ENCODE measurements at regions not wholly inside any gene's neighbourhood (a gene's known extent, or its start where the extent isn't known, plus 50 kb on each side); places are given as distances from the start of the nearest gene placed in this dataset.

GRCh38 chr1:213678348-213678747, 309.4 kb upstream of the PROX1 start:
- no peaks in the 10 kb centered on the region for H3K36me3 ChIP-seq (ENCODE audit: insufficient read depth, low read length)
- H2AFZ ChIP-seq (ENCODE audit: low read depth, low read length): no peak overlapping the region
- no peaks in the 10 kb centered on the region for H3K27me3 ChIP-seq (ENCODE audit: insufficient read depth, low read depth, low read length)
- peaks cover 5% of the 10 kb centered on the region for H3K9me3 ChIP-seq (ENCODE audit: low read length)
- H3K9ac ChIP-seq (ENCODE audit: low read length): no peak overlapping the region
- H3K4me3 ChIP-seq (ENCODE audit: low read length): no peak overlapping the region
- no peaks in the 10 kb centered on the region for H4K20me1 ChIP-seq (ENCODE audit: insufficient read depth)
- TF ChIP-seq EP300 (conservative IDR thresholded peaks at IDR 0.05; ENCODE audit: poor library complexity, severe bottlenecking) (no peak), EZH2 (IDR thresholded peaks at IDR 0.05; ENCODE audit: borderline replicate concordance, insufficient read depth, low read length, poor library complexity, severe bottlenecking) (no peak), TAF1 (IDR thresholded peaks at IDR 0.05; ENCODE audit: low read depth) (no peak), RAD21 (conservative IDR thresholded peaks at IDR 0.05) (no peak), SMC3 (conservative IDR thresholded peaks at IDR 0.05; ENCODE audit: poor library complexity) (no peak), POLR2AphosphoS5 (IDR thresholded peaks at IDR 0.05) (no peak), MXI1 (conservative IDR thresholded peaks at IDR 0.05; ENCODE audit: poor library complexity, severe bottlenecking) (no peak)
- TF ChIP-seq, protein P1, sequence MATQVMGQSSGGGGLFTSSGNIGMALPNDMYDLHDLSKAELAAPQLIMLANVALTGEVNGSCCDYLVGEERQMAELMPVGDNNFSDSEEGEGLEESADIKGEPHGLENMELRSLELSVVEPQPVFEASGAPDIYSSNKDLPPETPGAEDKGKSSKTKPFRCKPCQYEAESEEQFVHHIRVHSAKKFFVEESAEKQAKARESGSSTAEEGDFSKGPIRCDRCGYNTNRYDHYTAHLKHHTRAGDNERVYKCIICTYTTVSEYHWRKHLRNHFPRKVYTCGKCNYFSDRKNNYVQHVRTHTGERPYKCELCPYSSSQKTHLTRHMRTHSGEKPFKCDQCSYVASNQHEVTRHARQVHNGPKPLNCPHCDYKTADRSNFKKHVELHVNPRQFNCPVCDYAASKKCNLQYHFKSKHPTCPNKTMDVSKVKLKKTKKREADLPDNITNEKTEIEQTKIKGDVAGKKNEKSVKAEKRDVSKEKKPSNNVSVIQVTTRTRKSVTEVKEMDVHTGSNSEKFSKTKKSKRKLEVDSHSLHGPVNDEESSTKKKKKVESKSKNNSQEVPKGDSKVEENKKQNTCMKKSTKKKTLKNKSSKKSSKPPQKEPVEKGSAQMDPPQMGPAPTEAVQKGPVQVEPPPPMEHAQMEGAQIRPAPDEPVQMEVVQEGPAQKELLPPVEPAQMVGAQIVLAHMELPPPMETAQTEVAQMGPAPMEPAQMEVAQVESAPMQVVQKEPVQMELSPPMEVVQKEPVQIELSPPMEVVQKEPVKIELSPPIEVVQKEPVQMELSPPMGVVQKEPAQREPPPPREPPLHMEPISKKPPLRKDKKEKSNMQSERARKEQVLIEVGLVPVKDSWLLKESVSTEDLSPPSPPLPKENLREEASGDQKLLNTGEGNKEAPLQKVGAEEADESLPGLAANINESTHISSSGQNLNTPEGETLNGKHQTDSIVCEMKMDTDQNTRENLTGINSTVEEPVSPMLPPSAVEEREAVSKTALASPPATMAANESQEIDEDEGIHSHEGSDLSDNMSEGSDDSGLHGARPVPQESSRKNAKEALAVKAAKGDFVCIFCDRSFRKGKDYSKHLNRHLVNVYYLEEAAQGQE (IDR thresholded peaks at IDR 0.05; ENCODE audit: borderline replicate concordance): no peak
- TF ChIP-seq, protein P2, sequence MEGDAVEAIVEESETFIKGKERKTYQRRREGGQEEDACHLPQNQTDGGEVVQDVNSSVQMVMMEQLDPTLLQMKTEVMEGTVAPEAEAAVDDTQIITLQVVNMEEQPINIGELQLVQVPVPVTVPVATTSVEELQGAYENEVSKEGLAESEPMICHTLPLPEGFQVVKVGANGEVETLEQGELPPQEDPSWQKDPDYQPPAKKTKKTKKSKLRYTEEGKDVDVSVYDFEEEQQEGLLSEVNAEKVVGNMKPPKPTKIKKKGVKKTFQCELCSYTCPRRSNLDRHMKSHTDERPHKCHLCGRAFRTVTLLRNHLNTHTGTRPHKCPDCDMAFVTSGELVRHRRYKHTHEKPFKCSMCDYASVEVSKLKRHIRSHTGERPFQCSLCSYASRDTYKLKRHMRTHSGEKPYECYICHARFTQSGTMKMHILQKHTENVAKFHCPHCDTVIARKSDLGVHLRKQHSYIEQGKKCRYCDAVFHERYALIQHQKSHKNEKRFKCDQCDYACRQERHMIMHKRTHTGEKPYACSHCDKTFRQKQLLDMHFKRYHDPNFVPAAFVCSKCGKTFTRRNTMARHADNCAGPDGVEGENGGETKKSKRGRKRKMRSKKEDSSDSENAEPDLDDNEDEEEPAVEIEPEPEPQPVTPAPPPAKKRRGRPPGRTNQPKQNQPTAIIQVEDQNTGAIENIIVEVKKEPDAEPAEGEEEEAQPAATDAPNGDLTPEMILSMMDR (IDR thresholded peaks at IDR 0.05; ENCODE audit: poor library complexity, severe bottlenecking): no peak
- H3K9me2 ChIP-seq (ENCODE audit: insufficient read depth, low read length): no peaks in the 10 kb centered on the region
- H3K79me2 ChIP-seq (replicated peaks; ENCODE audit: insufficient read depth, low read length): no peaks in the 10 kb centered on the region
- H3K4me2 ChIP-seq (ENCODE audit: low read length): no peak overlapping the region
- H3F3A ChIP-seq (ENCODE audit: insufficient read depth, low read length, poor library complexity, severe bottlenecking): no peaks in the 10 kb centered on the region
- H3K27ac ChIP-seq (ENCODE audit: low read length): no peak overlapping the region

DNA sequence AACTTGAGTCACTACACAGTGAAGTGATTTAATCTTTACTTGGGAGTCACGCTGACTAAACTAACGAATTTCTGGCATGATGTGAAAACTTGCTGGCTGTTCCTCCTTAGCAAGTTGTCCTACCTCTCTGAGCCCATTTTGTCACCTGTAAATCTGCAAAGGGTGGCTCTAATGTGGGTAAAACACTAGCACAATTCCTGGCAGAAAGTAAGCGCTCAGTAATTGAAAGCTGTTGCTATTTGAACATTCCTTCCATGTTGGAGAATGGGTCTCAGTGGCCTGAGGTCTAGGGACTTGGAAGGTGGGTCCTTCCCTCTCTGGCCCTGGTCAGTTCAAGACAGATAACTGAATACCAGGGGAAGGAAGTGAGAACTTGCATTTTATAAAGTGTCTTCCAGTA, 309.0 kb upstream of the PROX1 start:
- Histone ChIP-seq H3K4me3 (ENCODE audit: low read length) (no peak overlapping the region), H3K9me2 (ENCODE audit: insufficient read depth, low read length) (no peaks in the 10 kb centered on the region), H3F3A (ENCODE audit: insufficient read depth, low read length, poor library complexity, severe bottlenecking) (no peaks in the 10 kb centered on the region), H3K27ac (ENCODE audit: low read length) (no peak overlapping the region), H3K9ac (ENCODE audit: low read length) (no peak overlapping the region), H3K79me2 (replicated peaks; ENCODE audit: insufficient read depth, low read length) (no peaks in the 10 kb centered on the region), H3K4me2 (ENCODE audit: low read length) (no peak overlapping the region), H3K27me3 (ENCODE audit: insufficient read depth, low read depth, low read length) (no peaks in the 10 kb centered on the region), H3K36me3 (ENCODE audit: insufficient read depth, low read length) (no peaks in the 10 kb centered on the region), H2AFZ (ENCODE audit: low read depth, low read length) (no peak overlapping the region), H4K20me1 (ENCODE audit: insufficient read depth) (no peaks in the 10 kb centered on the region), H3K9me3 (ENCODE audit: low read length) (peaks cover 5% of the 10 kb centered on the region)
- TF ChIP-seq RAD21 (conservative IDR thresholded peaks at IDR 0.05) (no peak), EP300 (conservative IDR thresholded peaks at IDR 0.05; ENCODE audit: poor library complexity, severe bottlenecking) (no peak), MXI1 (conservative IDR thresholded peaks at IDR 0.05; ENCODE audit: poor library complexity, severe bottlenecking) (no peak), EZH2 (IDR thresholded peaks at IDR 0.05; ENCODE audit: borderline replicate concordance, insufficient read depth, low read length, poor library complexity, severe bottlenecking) (no peak), TAF1 (IDR thresholded peaks at IDR 0.05; ENCODE audit: low read depth) (no peak), SMC3 (conservative IDR thresholded peaks at IDR 0.05; ENCODE audit: poor library complexity) (no peak)
- TF ChIP-seq, protein P1 (IDR thresholded peaks at IDR 0.05; ENCODE audit: borderline replicate concordance): no peak
- TF ChIP-seq, protein P2 (IDR thresholded peaks at IDR 0.05; ENCODE audit: poor library complexity, severe bottlenecking): no peak
